Inflammatory macrophage treated with lipopolysaccharide for 4 hours (primary cell): ENCODE measurements at regions not wholly inside any gene's neighbourhood (a gene's known extent, or its start where the extent isn't known, plus 50 kb on each side); places are given as distances from the start of the nearest gene placed in this dataset.
"Not testable (repeated sequence)": the region's sequence is repeated elsewhere in the genome, so short reads cannot be mapped to it uniquely, and the experiment has no call there.

Source experiments
- DNase-seq: peaks from one replicate; pipeline ENCODE4 v3.0.0-alpha.2; 2020

- no peak for DNase-seq
Measured at GRCh38 chr10:121351540-121351939, 246.7 kb downstream of the FGFR2 start.

- no peak for DNase-seq
Measured at GRCh38 chr10:121352231-121352855, 245.9 kb downstream of the FGFR2 start.

- no peak for DNase-seq
Measured at GRCh38 chr10:121355161-121355560, 243.1 kb downstream of the FGFR2 start.

DNA sequence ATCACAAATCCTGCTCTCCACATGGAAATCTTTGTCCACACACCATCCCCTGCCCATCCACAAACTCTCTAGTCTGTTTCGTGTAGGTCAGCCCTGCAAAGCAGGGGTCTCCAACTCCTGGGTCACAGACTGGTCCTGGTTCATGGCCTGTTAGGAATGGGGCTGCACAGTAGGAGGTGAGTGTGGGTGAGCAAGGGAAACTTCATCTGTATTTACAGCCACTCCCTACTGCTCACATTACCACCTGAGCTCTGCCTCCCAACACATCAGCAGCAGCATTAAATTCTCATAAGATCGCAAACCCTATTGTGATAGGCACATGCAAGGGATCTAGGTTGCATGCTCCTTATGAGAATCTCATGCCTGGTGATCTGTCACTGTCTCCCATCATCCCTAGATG, 242.1 kb downstream of the FGFR2 start:
- no peak for DNase-seq

DNA sequence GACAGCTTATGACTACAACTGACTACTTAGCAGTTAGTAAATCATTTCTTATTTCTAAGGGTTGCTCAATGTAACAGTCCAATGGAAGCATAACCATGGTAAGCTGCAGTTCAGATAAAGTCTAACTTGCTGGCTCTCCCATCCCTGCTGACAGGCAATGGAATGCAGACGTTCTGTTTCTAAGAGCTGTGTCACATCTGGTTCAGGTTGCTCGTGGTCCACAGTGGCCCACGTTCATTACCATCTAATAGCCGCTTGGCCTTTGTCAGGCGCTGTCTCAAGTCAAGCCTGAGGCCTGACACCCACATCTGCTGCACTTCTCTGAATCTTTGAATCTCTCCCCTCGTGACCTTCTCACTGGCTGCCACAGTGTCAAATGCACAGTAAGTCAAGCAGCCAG, 240.8 kb downstream of the FGFR2 start:
- no peak for DNase-seq

GRCh38 chr10:121362026-121362425, 236.2 kb downstream of the FGFR2 start:
- DNase-seq = no peak

DNA sequence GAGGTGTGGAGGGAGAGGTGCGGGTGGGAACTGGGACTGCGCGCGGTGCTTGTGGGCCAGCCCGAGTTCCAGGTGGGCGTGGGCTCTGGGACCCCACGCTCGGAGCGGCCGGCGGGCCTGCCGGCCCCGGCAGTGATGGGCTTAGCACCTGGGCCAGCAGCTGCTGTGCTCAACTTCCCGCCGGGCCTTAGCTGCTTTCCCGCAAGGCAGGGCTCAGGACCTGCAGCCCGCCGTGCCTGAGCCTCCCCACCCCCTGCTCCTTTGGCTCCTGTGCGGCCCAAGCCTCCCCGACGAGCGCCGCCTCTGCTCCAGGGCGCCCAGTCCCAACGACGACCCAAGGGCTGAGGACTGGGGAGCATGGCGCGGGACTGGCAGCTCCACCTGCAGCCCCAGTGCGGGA, 232.7 kb downstream of the FGFR2 start:
- no peak for DNase-seq

DNA sequence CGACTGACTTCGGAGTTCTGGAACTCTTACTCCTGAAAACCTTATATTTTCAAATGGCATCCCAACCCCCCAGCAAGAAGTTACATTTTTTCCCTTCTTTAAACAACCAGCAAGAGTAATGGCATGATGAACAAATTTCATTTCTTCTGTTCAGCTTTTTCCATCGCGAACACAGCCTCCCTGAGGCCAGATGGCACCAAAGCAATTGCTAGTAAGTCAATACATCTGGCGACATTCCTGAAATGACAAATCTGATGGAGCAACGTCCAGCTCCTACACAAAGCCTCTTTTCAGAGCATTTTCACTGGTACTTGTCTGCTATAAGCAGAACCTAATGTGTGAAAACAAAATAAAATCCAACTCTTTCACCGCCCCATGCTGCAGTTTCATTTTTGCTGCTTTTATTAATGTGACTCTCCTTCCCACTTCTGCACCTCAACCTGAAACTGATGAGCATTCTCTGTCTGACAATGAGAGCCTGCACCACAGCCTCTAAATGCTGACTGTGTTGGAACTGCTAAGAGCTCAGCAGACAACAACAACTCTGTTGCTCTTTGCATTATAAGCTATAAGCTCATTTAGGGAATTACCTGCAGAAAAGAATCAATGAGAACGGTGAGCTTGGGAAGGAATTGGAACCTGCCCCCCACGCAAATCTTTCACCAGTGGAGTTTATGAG, 229.8 kb downstream of the FGFR2 start:
- no peak for DNase-seq

GRCh38 chr10:121369616-121370015, 228.6 kb downstream of the FGFR2 start:
- no peak for DNase-seq

- DNase-seq = no peak
Measured at GRCh38 chr10:121371836-121372235, 226.4 kb downstream of the FGFR2 start.

DNA sequence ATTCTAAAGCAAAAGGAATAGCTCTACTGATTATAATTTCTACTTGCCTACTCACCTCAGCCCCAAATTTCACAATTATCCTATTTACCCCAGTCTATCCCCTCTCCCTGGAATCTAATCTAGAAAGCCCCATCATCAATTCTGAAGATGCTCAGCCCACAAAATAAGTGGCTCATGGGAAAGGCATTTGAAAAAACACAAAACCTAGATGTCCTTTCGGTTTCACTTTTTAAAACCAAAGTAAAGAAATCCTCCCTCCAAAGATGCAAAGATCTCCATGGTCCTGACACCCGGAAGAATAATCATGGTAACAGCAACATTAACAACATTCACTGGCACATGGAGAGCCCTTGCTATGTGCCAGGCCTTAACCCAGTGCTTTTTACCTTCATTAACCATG, 224.8 kb downstream of the FGFR2 start:
- DNase-seq = no peak

DNA sequence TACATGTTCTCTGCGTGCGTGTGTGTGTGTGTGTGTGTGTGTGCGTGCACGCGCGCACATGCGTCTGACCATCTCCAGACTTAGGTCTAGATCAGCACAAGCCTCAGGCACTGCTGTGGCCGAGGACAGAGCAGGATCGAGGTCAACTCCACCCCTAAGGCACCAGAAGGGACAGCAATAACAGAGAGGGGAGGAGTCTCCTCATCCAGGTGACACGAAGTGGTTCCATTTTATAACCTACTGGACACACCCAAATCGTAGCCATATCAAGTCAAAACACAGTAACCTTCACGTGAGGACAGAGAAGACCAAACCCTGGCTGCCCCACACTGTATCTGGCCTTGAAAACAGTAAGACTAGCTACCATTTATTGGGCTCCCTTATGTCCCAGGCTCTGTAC, 224.1 kb downstream of the FGFR2 start:
- DNase-seq = no peak

GRCh38 chr10:121375172-121375571, 223.1 kb downstream of the FGFR2 start:
- DNase-seq = no peak

GRCh38 chr10:121378251-121378801, 219.9 kb downstream of the FGFR2 start:
- DNase-seq = no peak

- no peak for DNase-seq
Measured at GRCh38 chr10:121379013-121379412, 219.2 kb downstream of the FGFR2 start.

GRCh38 chr10:121380211-121380610, 218.0 kb downstream of the FGFR2 start:
- DNase-seq = no peak

DNA sequence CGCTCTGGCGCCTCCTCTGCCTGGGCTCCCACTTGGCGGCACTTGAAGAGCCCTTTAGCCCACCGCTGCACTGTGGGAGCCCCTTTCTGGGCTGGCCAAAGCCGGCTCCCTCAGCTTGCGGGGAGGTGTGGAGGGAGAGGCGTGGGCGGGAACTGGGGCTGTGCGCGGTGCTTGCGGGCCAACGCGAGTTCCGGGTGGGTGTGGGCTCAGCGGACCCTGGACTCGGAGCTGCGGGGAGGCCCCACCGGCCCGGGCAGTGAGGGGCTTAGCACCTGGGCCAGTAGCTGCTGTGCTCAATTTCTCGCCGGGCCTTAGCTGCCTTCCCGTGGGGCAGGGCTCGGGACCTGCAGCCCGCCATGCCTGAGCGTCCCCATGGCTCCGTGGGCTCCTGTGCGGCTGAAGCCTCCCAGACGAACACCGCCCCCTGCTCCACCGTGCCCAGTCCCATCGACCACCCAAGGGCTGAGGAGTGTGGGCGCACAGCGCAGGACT, 216.2 kb downstream of the FGFR2 start:
- DNase-seq = not testable (repeated sequence)

DNA sequence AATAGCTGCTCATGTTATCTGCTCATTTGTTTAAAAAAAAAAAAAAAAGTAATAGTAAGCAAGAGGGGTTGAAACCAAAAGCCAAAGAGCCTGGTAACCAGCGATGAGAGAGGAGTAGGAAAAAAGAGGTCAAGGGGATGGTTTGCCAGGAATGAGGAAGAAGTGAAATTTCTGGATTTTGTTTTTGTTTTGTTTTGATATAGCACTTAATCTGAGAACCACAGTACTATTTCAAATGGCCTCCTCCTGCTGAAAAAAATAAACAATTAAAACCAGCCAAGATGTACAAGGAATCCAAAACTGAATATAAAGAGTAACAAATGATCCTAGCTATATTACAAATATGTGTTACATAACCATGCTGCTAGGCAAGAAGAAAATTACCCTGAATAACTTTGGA, 213.1 kb downstream of the FGFR2 start:
- no peak for DNase-seq

GRCh38 chr10:121392657-121393056, 205.6 kb downstream of the FGFR2 start:
- DNase-seq = no peak

- no peak for DNase-seq
Measured at GRCh38 chr10:121393522-121393921, 204.7 kb downstream of the FGFR2 start.

DNA sequence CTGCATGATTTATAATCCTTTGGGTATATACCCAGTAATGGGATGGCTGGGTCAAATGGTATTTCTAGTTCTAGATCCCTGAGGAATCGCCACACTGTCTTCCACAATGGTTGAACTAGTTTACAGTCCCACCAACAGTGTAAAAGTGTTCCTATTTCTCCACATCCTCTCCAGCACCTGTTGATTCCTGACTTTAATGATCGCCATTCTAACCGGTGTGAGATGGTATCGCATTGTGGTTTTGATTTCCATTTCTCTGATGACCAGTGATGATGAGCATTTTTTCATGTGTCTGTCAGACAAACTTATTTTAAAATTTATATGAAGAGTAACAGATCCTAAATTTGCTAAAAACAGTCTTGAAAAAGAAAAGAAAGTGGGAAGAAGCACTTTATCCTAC, 197.7 kb downstream of the FGFR2 start:
- DNase-seq = not testable (repeated sequence)

- DNase-seq = no peak
Measured at GRCh38 chr10:121403527-121403926, 194.7 kb downstream of the FGFR2 start.

GRCh38 chr10:121404611-121405010, 193.6 kb downstream of the FGFR2 start:
- DNase-seq = no peak

GRCh38 chr10:121405096-121405495, 193.1 kb downstream of the FGFR2 start:
- DNase-seq = no peak

- no peak for DNase-seq
Measured at GRCh38 chr10:121405549-121405948, 192.7 kb downstream of the FGFR2 start.
